IPS DF 6.9 (cell line): ENCODE measurements at regions not wholly inside any gene's neighbourhood (a gene's known extent, or its start where the extent isn't known, plus 50 kb on each side); places are given as distances from the start of the nearest gene placed in this dataset.
"Not testable (repeated sequence)": the region's sequence is repeated elsewhere in the genome, so short reads cannot be mapped to it uniquely, and the experiment has no call there.

Source experiments
- DNase-seq: peaks from one replicate; pipeline ENCODE4 v3.0.0-alpha.2; 2013; ENCODE audit warnings: low read depth, low spot score
- H3K27ac ChIP-seq: one replicate; pipeline ENCODE4 v1.5.1; 2013; ENCODE audit warnings: low read length, control low read depth
- H3K27me3 ChIP-seq: 2 replicates; pipeline ENCODE4 v1.6.1; 2013; ENCODE audit warnings: mild to moderate bottlenecking, low read length; ENCODE audit not compliant: control insufficient read depth, insufficient read depth
- H3K36me3 ChIP-seq: 2 replicates; pipeline ENCODE4 v1.6.1; 2013; ENCODE audit warnings: low read length; ENCODE audit not compliant: control insufficient read depth, insufficient read depth
- H3K4me1 ChIP-seq: 2 replicates; pipeline ENCODE4 v1.6.1; 2013; ENCODE audit warnings: low read length; ENCODE audit not compliant: control insufficient read depth, insufficient read depth
- H3K4me3 ChIP-seq: 2 replicates; pipeline ENCODE4 v1.5.1; 2013; ENCODE audit warnings: mild to moderate bottlenecking, low read length
- H3K9me3 ChIP-seq: 2 replicates; pipeline ENCODE4 v1.6.1; 2013; ENCODE audit warnings: low read length, inconsistent platforms; ENCODE audit not compliant: control insufficient read depth, insufficient read depth
- WGBS: extraction: QIAGEN DNeasy Blood & Tissue Kit; methylation state at CpG from one replicate; pipeline ENCODE4 v1.1.7; 2013; ENCODE audit warnings: mixed read lengths, missing lambda C conversion rate; ENCODE audit not compliant: insufficient read length, insufficient coverage; 5-methylcytosine and 5-hydroxymethylcytosine counted together

DNA sequence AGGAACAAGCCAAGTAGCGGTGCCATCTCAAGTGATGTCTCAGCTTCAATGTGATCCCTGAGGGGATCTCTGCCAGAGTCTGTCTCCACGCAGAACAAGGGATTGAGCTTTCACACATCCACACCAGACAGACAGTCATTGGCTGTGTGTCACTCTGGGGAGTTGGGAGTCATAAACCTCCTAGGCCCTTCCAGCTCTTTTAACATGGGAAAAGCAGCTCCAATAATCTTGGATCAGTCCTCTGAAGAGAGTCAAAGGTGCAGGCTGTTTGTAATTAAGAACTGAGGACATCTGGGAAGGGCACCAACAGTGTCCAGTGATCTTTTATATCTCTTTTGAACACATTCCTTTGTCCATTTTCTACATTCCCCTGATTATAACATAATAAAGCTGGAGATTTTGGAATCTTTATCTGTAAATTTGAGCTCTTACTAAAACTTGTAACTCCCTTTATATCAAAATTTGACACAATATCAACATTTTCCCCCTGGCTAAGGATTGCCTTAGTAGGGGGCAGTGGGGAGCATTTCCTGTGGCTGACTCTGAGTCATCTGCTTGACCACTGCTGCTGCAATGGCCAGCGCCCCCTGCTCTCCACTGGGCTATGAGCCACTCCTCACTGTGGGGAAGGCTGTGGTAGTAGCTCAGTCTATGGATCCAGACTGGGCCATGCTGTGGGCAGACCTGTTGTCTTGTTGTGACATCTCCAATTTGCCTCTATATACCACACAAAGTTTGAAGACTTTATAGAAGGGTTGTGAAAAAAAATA lies 284.4 kb downstream of the OSTF1 start:
- no CpG with 5 or more reads among the region's 3 CpGs for WGBS
- Histone ChIP-seq H3K4me3 (no peak overlapping the region), H3K4me1 (no peaks in the 10 kb centered on the region), H3K27me3 (no peaks in the 10 kb centered on the region), H3K36me3 (no peaks in the 10 kb centered on the region), H3K27ac (no peak overlapping the region), H3K9me3 (no peaks in the 10 kb centered on the region)
- no peak for DNase-seq

DNA sequence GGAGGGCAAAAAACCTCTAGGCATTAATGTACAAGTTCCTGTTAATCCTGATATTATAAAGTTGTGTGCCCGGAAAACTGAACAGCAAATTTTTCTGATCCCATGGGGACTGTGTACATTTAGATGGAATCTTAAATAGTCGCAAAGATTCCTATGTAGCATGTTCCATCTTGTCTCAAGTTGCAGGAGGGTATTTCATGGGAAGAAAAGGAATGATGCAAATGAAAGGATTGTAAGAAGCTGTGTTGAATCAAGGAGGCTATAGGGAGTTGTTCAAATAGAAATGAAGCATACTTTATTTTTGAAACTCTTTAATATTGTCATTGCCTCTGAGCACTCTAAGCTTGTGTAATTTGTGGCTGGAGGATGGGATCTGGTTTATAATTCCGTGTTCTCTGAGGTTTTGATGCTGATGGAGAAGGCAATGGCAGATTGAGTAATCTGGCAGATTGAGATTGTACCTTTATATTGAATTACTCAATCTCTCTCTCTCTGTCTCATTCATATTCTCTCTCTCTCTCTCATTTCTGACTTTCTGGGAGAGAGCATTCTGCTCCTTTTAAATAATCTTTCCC lies 288.5 kb downstream of the OSTF1 start:
- Histone ChIP-seq H3K36me3 (no peaks in the 10 kb centered on the region), H3K27me3 (no peaks in the 10 kb centered on the region), H3K9me3 (no peaks in the 10 kb centered on the region), H3K27ac (no peak overlapping the region), H3K4me1 (no peaks in the 10 kb centered on the region), H3K4me3 (no peak overlapping the region)
- DNase-seq = no peak
- WGBS = no CpG with 5 or more reads among the region's 3 CpGs

- Histone ChIP-seq H3K36me3 (no peaks in the 10 kb centered on the region), H3K27me3 (no peaks in the 10 kb centered on the region)
- DNase-seq = no peak
These were observed 289.7 kb downstream of the OSTF1 start for GRCh38 chr9:75378036-75378435.

DNA sequence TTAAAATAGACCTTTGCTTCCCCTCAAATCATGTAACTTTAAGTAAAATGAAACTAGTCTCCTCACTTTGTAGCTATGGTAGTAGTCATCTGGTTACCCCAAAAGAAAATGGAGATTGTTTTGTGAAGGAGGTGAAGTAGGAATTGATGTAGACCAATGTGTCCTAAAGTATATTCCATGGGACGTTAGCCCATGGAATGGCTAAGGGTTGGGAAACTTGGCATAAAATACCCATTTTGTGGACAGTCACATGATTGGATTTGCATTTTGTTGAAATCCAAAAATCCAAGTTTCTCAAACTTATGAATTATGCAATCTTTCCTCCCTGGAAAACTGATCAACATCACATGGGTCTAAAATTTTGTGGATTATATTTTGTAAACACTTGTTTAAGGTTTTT lies 290.6 kb downstream of the OSTF1 start:
- no CpG with 5 or more reads among the region's 1 CpG for WGBS
- no peaks in the 10 kb centered on the region for H3K27me3 ChIP-seq
- no peak overlapping the region for H3K4me3 ChIP-seq
- H3K27ac ChIP-seq = no peak overlapping the region
- no peaks in the 10 kb centered on the region for H3K36me3 ChIP-seq
- H3K9me3 ChIP-seq = no peaks in the 10 kb centered on the region
- DNase-seq = no peak
- H3K4me1 ChIP-seq = no peaks in the 10 kb centered on the region

More at GRCh38 chr9:75378036-75378435, 289.7 kb downstream of the OSTF1 start:
- Histone ChIP-seq H3K4me3 (no peak overlapping the region), H3K4me1 (no peaks in the 10 kb centered on the region), H3K9me3 (no peaks in the 10 kb centered on the region), H3K27ac (no peak overlapping the region)
- WGBS = no CpG with 5 or more reads among the region's 9 CpGs

- WGBS = no CpG with 5 or more reads among the region's 2 CpGs
- H3K9me3 ChIP-seq = no peaks in the 10 kb centered on the region; the same call in 1 of the 2 replicates
- H3K4me3 ChIP-seq = no peak overlapping the region
- no peak overlapping the region for H3K27ac ChIP-seq
- H3K4me1 ChIP-seq = no peaks in the 10 kb centered on the region
- no peaks in the 10 kb centered on the region for H3K27me3 ChIP-seq
- no peak for DNase-seq
- no peaks in the 10 kb centered on the region for H3K36me3 ChIP-seq
These were observed 293.8 kb downstream of the OSTF1 start for GRCh38 chr9:75382126-75382525.

GRCh38 chr9:75383420-75384034 lies 295.2 kb downstream of the OSTF1 start:
- not testable (repeated sequence) for H3K27me3 ChIP-seq, H3K27ac ChIP-seq, H3K4me1 ChIP-seq, H3K9me3 ChIP-seq, DNase-seq, H3K4me3 ChIP-seq, H3K36me3 ChIP-seq
- WGBS = no CpG with 5 or more reads among the region's 1 CpG

DNA sequence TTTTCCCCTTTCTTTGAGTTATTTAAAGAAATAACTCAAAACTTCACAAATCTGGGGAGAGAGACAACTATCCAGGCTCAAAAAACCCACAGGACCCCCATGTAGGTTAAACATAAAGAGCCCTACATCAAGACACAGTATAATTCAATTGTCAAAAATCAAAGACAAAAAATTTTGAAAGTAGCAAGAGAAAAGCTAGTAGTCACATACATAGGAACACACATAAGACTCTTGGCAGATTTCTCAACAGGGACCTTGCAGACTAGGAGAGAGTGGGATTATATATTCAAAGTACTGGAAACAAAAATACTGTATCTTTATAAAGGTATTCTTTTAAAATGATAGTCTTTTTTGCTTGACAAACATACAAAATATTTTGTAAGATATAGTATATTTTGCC lies 296.9 kb downstream of the OSTF1 start:
- Histone ChIP-seq H3K27me3 (no peaks in the 10 kb centered on the region), H3K27ac (no peak overlapping the region), H3K36me3 (no peaks in the 10 kb centered on the region), H3K9me3 (no peaks in the 10 kb centered on the region; the same call in 1 of the 2 replicates), H3K4me3 (no peak overlapping the region), H3K4me1 (no peaks in the 10 kb centered on the region)
- no peak for DNase-seq

GRCh38 chr9:75389101-75389500 lies 300.8 kb downstream of the OSTF1 start:
- Histone ChIP-seq H3K9me3 (no peaks in the 10 kb centered on the region; the same call in 1 of the 2 replicates), H3K27me3 (no peaks in the 10 kb centered on the region), H3K36me3 (no peaks in the 10 kb centered on the region), H3K4me1 (no peaks in the 10 kb centered on the region), H3K27ac (no peak overlapping the region), H3K4me3 (no peak overlapping the region)
- WGBS = no CpG with 5 or more reads among the region's 2 CpGs
- DNase-seq = no peak

GRCh38 chr9:75390951-75391350 lies 302.6 kb downstream of the OSTF1 start:
- no CpG with 5 or more reads among the region's 5 CpGs for WGBS
- H3K27me3 ChIP-seq = no peaks in the 10 kb centered on the region

GRCh38 chr9:75391497-75391896 lies 303.2 kb downstream of the OSTF1 start:
- no peak for DNase-seq
- H3K4me3 ChIP-seq = no peak overlapping the region
- no peak overlapping the region for H3K27ac ChIP-seq
- H3K4me1 ChIP-seq = no peaks in the 10 kb centered on the region
- no CpG with 5 or more reads among the region's 8 CpGs for WGBS
- H3K9me3 ChIP-seq = no peaks in the 10 kb centered on the region
- no peaks in the 10 kb centered on the region for H3K27me3 ChIP-seq
- no peaks in the 10 kb centered on the region for H3K36me3 ChIP-seq

More at GRCh38 chr9:75390951-75391350, 302.6 kb downstream of the OSTF1 start:
- H3K36me3 ChIP-seq = no peaks in the 10 kb centered on the region
- H3K27ac ChIP-seq = no peak overlapping the region
- no peak for DNase-seq
- H3K9me3 ChIP-seq = no peaks in the 10 kb centered on the region
- no peak overlapping the region for H3K4me3 ChIP-seq
- H3K4me1 ChIP-seq = no peaks in the 10 kb centered on the region
